ENCODE measurements at regions not wholly inside any gene's neighbourhood (a gene's known extent, or its start where the extent isn't known, plus 50 kb on each side); places are given as distances from the start of the nearest gene placed in this dataset.

GRCh38 chr10:36220151-36220550 lies 578.1 kb upstream of the FZD8 start:
- TF ChIP-seq CTCF (IDR thresholded peaks at IDR 0.05; ENCODE audit: low read length, missing control alignments) = no peak
- H3K4me3 ChIP-seq (replicated peaks; ENCODE audit: low read depth, low read length) = no peak overlapping the region
- DNase-seq (ENCODE audit: low read depth) = no peak

GRCh38 chr10:36211856-36212255 lies 569.8 kb upstream of the FZD8 start:
- TF ChIP-seq CTCF (IDR thresholded peaks at IDR 0.05; ENCODE audit: low read length, missing control alignments) = no peak
- DNase-seq (ENCODE audit: low read depth) = no peak

GRCh38 chr10:36209480-36209879 lies 567.4 kb upstream of the FZD8 start:
- H3K4me3 ChIP-seq (replicated peaks; ENCODE audit: low read depth, low read length) = no peak overlapping the region

More at GRCh38 chr10:36211856-36212255, 569.8 kb upstream of the FZD8 start:
- no peak overlapping the region for H3K4me3 ChIP-seq (replicated peaks; ENCODE audit: low read depth, low read length)

GRCh38 chr10:36202881-36203280 lies 560.8 kb upstream of the FZD8 start:
- no peak overlapping the region for H3K4me3 ChIP-seq (replicated peaks; ENCODE audit: low read depth, low read length)
- no peak for TF ChIP-seq CTCF (IDR thresholded peaks at IDR 0.05; ENCODE audit: low read length, missing control alignments)
- peak; percentile 66 for DNase-seq (ENCODE audit: low read depth)

More at GRCh38 chr10:36209480-36209879, 567.4 kb upstream of the FZD8 start:
- DNase-seq (ENCODE audit: low read depth) = no peak
- no peak for TF ChIP-seq CTCF (IDR thresholded peaks at IDR 0.05; ENCODE audit: low read length, missing control alignments)

GRCh38 chr10:36200577-36200976 lies 558.5 kb upstream of the FZD8 start:
- TF ChIP-seq CTCF (IDR thresholded peaks at IDR 0.05; ENCODE audit: low read length, missing control alignments) = no peak

GRCh38 chr10:36198322-36198721 lies 556.2 kb upstream of the FZD8 start:
- no peak for TF ChIP-seq CTCF (IDR thresholded peaks at IDR 0.05; ENCODE audit: low read length, missing control alignments)
- DNase-seq (ENCODE audit: low read depth) = no peak
- H3K4me3 ChIP-seq (replicated peaks; ENCODE audit: low read depth, low read length) = no peak overlapping the region

More at GRCh38 chr10:36200577-36200976, 558.5 kb upstream of the FZD8 start:
- no peak for DNase-seq (ENCODE audit: low read depth)
- no peak overlapping the region for H3K4me3 ChIP-seq (replicated peaks; ENCODE audit: low read depth, low read length)

GRCh38 chr10:36195364-36195763 lies 553.3 kb upstream of the FZD8 start:
- no peak for DNase-seq (ENCODE audit: low read depth)
- TF ChIP-seq CTCF (IDR thresholded peaks at IDR 0.05; ENCODE audit: low read length, missing control alignments) = no peak
- H3K4me3 ChIP-seq (replicated peaks; ENCODE audit: low read depth, low read length) = no peak overlapping the region
